ENCODE measurements at regions not wholly inside any gene's neighbourhood (a gene's known extent, or its start where the extent isn't known, plus 50 kb on each side); places are given as distances from the start of the nearest gene placed in this dataset.

DNA sequence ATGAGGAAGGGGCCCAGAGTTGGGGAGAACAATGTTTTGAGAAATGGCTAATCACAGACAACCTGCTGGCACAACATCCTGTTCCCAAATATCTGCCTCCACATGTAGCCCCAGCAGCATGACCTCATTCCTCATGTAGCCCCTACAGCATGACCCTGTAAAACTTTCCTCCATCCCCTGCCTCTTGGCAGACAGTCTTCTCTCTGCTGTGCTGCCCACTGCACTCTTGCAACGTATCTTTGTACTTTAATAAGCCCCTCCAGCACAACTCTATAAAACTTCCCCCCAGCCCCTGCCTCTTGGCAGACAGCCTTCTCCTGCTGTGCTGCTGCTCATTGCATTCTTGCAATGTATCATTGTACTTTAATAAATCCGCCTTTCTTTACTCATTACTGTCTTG is 278.8 kb downstream of the HDGFL1 start:
- Mint-ChIP-seq H3K4me1 (no peaks in the 10 kb centered on the region), H3K36me3 (peaks cover 0 to 2% (median 0%) of the 10 kb centered on the region in 3 donors), H3K27me3 (ENCODE audit: low read depth in 3 of 3) (no peaks in the 10 kb centered on the region), H3K9me3 (peaks cover 2 to 12% (median 4%) of the 10 kb centered on the region in 6 donors), H3K4me3 (no peak overlapping the region), H3K27ac (no peak overlapping the region)
- DNase-seq: no peak

DNA sequence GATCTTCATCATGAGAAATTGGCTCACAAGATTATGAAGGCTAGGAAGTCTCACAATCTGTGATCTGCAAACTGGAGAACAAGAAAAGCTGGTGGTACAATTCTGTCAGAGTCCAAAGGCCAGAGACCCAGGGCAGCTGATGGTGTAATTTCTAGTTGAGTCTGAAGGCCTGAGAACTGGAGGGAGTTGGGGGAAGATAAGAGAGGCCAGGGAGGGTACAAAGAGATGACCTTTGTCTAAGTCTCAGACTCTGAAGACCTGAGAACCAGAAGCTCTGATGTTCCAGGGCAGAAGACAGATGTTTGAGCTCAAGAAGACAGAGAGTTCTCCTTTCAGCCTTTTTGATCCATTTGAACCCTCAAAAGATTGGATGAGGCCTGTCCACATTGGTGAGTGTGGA is 280.6 kb downstream of the HDGFL1 start:
- Mint-ChIP-seq H3K9me3 (peaks cover 2 to 11% (median 4%) of the 10 kb centered on the region in 6 donors), H3K27me3 (ENCODE audit: low read depth in 3 of 3) (no peaks in the 10 kb centered on the region), H3K4me1 (no peaks in the 10 kb centered on the region), H3K27ac (no peak overlapping the region), H3K4me3 (no peak overlapping the region), H3K36me3 (peaks cover 0 to 2% (median 0%) of the 10 kb centered on the region in 3 donors)
- DNase-seq: no peak

DNA sequence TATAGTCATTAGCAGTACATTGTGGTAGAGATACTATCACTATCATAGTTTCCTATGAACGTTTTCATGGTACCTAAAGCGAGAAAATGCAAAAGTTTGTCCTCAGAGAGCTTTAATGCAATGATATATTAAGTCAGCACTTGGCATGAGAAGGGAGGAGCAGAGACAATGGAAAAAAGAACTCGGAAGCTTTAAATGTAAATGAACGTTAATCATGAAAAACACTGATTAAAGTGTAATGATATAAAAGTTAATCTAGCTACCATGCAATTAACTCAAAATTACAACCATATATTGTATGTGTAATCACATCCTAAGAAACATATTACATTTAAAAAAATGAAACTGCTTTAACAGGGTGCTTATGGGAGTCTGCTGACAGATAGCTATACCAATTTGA is 282.7 kb downstream of the HDGFL1 start:
- no peak overlapping the region for H3K27ac Mint-ChIP-seq
- H3K4me1 Mint-ChIP-seq: no peaks in the 10 kb centered on the region
- no peak for DNase-seq
- H3K4me3 Mint-ChIP-seq: no peak overlapping the region
- H3K9me3 Mint-ChIP-seq: peaks cover 2 to 11% (median 5%) of the 10 kb centered on the region in 6 donors
- H3K27me3 Mint-ChIP-seq (ENCODE audit: low read depth in 3 of 3): no peaks in the 10 kb centered on the region
- peaks cover 0 to 2% (median 0%) of the 10 kb centered on the region in 3 donors for H3K36me3 Mint-ChIP-seq

DNA sequence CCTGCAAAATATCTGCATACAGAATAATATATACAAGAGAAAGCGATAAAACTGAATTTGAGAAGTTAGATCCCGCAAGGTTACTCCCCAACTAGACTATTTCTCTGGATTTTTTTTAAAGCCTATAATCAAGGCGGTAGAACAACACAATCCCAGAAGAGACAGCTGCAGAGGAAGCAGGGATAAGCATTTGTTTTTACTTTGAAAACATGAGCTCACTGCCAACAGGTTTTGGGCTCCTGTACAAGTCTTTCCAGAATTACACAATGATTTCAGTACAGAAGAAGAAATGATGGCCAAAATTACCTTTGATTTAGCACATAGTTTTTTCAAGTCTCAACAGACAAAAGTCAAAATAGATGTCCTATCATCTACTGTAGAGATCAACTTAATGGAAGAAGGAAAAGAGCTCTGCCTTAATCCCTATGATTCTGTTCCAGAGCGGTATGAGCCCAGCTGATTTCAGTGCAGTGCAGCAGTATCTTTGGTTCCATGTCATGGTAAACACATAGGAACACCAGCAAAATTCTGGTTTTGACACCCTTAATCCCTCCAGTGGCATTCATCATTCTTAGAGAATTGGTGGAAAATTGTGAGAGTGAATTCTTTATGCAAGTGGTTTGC is 304.3 kb downstream of the HDGFL1 start:
- Mint-ChIP-seq H3K27ac (no peak overlapping the region), H3K36me3 (no peaks in the 10 kb centered on the region), H3K9me3 (peaks cover 0 to 33% (median 10%) of the 10 kb centered on the region in 6 donors), H3K4me3 (no peak overlapping the region), H3K4me1 (no peaks in the 10 kb centered on the region), H3K27me3 (ENCODE audit: low read depth in 3 of 3) (no peaks in the 10 kb centered on the region)
- DNase-seq: no peak

DNA sequence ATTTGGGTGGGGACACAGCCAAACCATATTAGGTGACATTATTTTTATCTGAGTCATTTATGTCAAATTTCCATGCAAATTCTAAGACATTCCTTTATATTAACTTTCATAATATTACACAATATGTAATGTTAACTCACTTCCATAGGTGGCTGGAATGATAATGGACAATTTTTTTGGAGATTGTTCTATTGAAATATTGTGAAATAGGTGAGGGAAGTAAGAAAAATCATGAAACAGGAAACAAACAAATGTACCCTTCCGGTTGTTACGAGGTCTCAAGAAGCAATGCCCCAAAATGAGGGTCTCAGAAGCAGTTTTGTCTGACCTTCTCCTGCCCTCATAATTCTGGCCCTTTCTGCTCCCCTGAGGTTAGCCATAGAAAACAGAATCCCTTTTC is 306.5 kb downstream of the HDGFL1 start:
- no peaks in the 10 kb centered on the region for H3K4me1 Mint-ChIP-seq
- H3K9me3 Mint-ChIP-seq: peaks cover 0 to 25% (median 5%) of the 10 kb centered on the region in 6 donors
- no peaks in the 10 kb centered on the region for H3K27me3 Mint-ChIP-seq (ENCODE audit: low read depth in 3 of 3)
- H3K36me3 Mint-ChIP-seq: no peaks in the 10 kb centered on the region
- no peak for DNase-seq
- H3K27ac Mint-ChIP-seq: no peak overlapping the region
- no peak overlapping the region for H3K4me3 Mint-ChIP-seq

DNA sequence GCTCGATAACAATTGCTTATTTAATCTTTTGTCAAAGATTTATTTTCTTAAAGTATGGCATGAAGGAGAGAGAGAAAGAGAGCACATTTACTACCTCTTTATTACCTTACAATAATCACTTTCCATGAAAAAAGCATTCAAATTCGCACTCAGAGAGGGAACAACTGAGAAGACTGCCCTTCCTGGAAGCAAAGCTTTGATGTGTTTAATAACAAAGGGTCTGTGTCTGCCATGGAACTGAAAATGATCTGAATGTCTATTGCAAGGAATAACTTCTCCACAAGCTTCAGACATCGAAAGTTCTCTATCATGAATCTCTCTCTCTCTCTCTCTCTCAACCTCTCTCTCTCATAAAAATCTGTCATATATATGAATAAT is 308.9 kb downstream of the HDGFL1 start:
- Mint-ChIP-seq H3K36me3 (no peaks in the 10 kb centered on the region), H3K27ac (no peak overlapping the region), H3K4me3 (no peak overlapping the region), H3K4me1 (peaks cover 3 to 8% of the 10 kb centered on the region in 2 donors), H3K27me3 (ENCODE audit: low read depth in 3 of 3) (no peaks in the 10 kb centered on the region), H3K9me3 (peaks cover 0 to 25% (median 5%) of the 10 kb centered on the region in 6 donors)
- no peak for DNase-seq

DNA sequence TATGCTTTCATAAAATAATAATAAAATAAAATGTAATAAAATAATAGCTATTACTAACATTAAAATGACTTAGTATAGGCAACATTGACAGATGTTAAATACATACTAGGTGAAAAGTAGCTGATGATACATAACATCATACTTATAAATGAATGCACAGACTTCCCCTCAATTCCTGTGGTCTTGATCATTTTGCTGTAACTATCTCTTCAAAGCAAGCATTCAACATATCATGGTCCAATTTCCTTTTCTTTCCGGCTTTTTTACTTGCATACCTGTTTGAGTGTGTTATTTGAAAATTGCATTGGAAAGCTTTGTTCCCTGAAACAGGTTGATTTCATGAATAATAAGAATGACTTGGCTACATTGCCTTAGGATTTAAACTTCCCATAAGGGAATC is 309.3 kb downstream of the HDGFL1 start:
- no peak for DNase-seq
- no peaks in the 10 kb centered on the region for H3K36me3 Mint-ChIP-seq
- H3K4me1 Mint-ChIP-seq: peaks cover 3 to 8% of the 10 kb centered on the region in 2 donors
- H3K4me3 Mint-ChIP-seq: no peak overlapping the region
- H3K9me3 Mint-ChIP-seq: peaks cover 0 to 24% (median 5%) of the 10 kb centered on the region in 6 donors
- H3K27ac Mint-ChIP-seq: no peak overlapping the region
- H3K27me3 Mint-ChIP-seq (ENCODE audit: low read depth in 3 of 3): peaks cover 0 to under 1% (median 0%) of the 10 kb centered on the region in 3 donors

DNA sequence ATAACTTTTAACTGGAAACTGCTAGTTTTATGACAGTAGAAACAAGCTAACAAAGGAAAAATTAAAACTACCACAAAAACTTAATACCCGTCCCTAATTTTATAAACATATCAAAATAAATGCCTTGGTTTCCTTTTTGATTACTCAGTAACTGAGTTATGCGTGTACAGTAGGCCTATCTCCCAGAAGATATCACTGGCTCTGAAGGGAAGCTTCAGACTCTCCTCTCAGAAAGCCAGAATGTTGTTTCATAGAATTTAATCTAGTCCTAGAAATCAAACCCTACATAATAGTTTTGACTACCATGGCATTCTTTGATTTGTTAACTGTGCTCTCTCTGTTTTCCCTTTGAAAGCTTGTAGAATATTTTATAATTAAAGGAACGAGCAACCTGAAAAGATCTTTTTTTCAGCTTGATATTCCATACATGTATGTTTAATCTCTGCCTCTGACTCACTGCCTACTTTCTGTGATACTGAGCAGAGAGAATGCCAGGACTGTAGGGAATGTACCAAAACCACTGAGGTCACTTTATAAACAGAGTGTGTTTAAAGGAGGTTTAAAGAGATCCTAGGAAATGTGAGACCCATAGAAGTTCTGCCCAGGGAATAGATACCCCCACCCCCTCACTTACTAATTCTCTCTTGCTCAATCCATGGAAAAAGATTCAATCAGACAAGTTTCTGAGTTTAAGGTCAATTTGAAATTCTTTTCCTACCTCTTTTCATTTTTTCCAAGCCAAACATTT is 311.5 kb downstream of the HDGFL1 start:
- H3K36me3 Mint-ChIP-seq: no peaks in the 10 kb centered on the region
- peaks cover 3 to 8% of the 10 kb centered on the region in 2 donors for H3K4me1 Mint-ChIP-seq
- H3K9me3 Mint-ChIP-seq: peaks cover 0 to 21% (median 6%) of the 10 kb centered on the region in 6 donors
- no peak for DNase-seq
- H3K4me3 Mint-ChIP-seq: no peak overlapping the region
- H3K27me3 Mint-ChIP-seq (ENCODE audit: low read depth in 3 of 3): peaks cover 0 to 3% (median 2%) of the 10 kb centered on the region in 3 donors
- no peak overlapping the region for H3K27ac Mint-ChIP-seq

DNA sequence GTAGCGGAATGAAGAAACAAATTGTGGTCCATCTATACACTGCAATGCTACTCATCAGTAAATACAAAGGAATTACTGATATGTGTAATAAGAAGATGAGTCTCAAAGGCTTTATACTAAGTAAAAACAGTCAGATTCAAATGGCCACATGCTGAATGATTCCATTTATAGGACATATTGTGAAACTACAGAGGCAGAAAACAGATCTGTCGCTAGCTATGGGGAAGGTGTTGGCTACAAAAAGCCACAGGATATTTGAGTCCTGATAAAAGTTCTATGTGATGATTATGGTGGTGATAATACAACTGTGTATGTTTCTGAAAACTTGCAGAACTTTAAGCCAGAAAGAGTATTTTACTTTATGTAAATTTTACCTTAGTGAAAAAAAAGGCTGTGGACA is 313.2 kb downstream of the HDGFL1 start:
- H3K9me3 Mint-ChIP-seq: peaks cover 0 to 18% (median 2%) of the 10 kb centered on the region in 6 donors
- H3K27me3 Mint-ChIP-seq (ENCODE audit: low read depth in 3 of 3): peaks cover 0 to 3% (median 2%) of the 10 kb centered on the region in 3 donors

DNA sequence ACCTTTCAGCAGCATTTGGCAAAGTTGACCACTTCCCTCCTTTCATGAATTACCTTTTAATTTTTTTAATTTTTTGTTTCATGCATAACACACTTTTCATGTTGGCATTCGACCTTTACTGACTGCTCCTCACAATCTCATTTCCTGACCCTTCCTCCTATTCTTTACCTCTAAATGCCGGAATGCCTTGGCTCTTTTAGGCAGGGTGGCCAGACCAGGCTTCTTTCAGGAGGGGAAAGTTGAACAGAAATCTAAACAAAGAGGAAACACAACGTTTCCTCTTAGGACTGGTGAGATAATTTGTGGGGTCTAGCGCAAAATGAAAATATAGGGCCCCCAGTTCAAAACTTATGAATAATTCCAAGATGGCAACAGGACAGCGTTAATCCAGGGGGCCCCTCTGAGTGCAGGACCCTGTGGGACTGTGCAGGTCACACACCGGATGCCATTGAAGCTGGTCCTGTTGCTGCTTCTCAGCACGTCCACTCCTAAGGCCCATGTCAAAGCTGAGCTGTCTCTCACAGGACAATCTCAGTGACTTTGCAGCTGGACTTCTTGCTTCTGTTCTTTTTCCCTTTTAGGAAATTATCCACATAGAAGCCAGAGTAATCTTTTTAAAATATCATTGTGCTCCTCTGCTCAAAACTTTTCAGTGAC is 313.8 kb downstream of the HDGFL1 start:
- peaks cover 0 to 3% (median 2%) of the 10 kb centered on the region in 3 donors for H3K27me3 Mint-ChIP-seq (ENCODE audit: low read depth in 3 of 3)
- no peak for DNase-seq
- H3K36me3 Mint-ChIP-seq: no peaks in the 10 kb centered on the region
- no peak overlapping the region for H3K27ac Mint-ChIP-seq
- peaks cover 0 to 18% (median 2%) of the 10 kb centered on the region in 6 donors for H3K9me3 Mint-ChIP-seq
- no peak overlapping the region for H3K4me3 Mint-ChIP-seq
- H3K4me1 Mint-ChIP-seq: peaks cover 3 to 8% of the 10 kb centered on the region in 2 donors

More for the DNA sequence above, 313.2 kb downstream of the HDGFL1 start:
- no peak for DNase-seq
- Mint-ChIP-seq H3K4me1 (peaks cover 3 to 8% of the 10 kb centered on the region in 2 donors), H3K27ac (no peak overlapping the region), H3K4me3 (no peak overlapping the region), H3K36me3 (no peaks in the 10 kb centered on the region)

DNA sequence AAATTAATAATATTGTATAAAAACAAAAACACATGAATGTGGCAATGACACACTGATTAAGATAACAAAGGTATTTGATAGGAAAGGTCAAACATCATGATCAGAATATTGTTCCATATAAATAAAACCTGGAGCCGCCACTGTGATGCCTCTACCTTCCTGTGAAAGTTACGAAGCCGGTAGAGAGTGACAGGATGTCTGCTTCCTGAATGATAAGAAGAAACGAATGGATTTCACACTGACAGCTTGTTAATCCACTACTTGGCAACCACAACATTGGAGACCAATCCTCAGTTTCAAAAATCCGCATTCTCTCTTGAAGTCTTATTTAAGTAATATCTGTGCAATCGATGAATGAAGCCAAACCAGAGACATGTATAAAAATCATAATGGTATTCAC is 315.1 kb downstream of the HDGFL1 start:
- DNase-seq: no peak
- Mint-ChIP-seq H3K9me3 (peaks cover 0 to 18% (median 2%) of the 10 kb centered on the region in 6 donors), H3K27me3 (ENCODE audit: low read depth in 3 of 3) (peaks cover 0 to 3% (median 2%) of the 10 kb centered on the region in 3 donors), H3K4me1 (peaks cover 3 to 8% of the 10 kb centered on the region in 2 donors), H3K4me3 (no peak overlapping the region), H3K27ac (no peak overlapping the region), H3K36me3 (no peaks in the 10 kb centered on the region)

DNA sequence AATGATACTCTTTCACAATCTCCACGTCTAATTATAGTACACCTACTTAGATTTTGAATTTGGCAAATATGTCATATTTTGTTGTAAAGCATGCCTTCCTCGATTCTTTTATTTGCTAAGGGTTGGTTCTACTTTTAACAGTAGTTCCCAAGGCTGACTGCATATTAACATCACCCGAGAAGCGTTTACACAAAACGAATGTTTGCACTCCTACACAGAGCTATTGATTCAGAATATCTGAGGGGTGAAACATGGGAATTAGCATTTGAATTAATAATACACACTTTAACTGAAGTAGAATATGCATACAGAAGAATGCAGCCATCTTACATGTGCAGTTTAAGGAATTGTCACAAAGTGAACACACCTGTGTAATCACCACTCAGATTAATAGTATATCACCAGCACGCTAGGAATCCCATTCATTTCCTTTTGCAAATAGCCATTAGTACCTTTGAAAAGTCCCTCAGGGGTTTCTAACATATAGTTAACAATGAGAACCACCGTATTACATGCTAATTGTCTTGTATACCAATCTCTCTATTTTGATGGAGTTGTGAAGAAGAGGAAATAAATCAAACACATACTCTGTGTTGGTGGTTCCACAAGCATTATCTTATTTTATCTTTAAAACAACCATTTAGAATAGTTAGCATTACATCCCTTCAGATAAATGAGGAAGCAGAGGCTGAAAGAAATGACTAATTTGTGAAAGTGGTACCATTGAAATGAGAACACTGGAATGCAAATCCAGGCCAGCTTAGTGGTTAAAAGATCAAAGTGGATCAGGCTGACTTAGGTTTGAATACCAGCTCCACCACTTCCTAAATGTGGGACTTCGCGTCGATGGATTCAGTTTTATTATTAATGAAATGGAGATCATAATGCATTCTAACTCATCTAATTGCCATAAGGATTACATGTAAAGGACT is 317.6 kb downstream of the HDGFL1 start:
- DNase-seq: no peak
- Mint-ChIP-seq H3K4me3 (no peak overlapping the region), H3K27me3 (ENCODE audit: low read depth in 3 of 3) (peaks cover 0 to 3% (median 2%) of the 10 kb centered on the region in 3 donors), H3K4me1 (peaks cover 3 to 8% of the 10 kb centered on the region in 2 donors), H3K27ac (no peak overlapping the region), H3K36me3 (no peaks in the 10 kb centered on the region), H3K9me3 (peaks cover 0 to 18% (median 4%) of the 10 kb centered on the region in 6 donors)

DNA sequence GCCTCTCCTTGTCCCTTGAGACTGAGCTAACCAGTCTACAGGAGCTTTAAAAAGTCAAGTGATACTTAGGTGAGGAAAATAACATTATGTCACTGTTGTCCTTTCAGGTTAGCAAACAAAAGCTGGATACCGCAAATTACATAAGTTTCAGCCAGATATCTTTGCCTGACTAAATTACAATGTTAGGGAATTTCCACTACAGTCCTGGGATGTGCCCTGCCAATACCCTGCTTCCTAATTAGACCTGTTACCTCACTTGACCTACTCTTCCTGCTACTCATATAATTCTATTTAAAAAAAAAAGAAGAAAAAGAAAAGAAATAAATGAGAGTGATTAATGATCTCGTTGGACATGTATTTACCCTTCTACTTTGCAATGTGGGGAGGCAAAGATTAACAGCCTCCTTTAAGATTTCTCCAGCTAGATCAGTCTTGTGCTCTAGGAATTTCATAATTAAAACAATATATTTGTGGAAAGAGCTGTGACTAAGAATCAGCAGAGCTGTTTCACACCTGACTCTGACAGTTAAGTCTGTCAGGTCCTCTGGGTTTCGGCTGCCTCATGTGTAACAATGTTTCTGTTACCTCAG is 318.9 kb downstream of the HDGFL1 start:
- no peak overlapping the region for H3K4me3 Mint-ChIP-seq
- no peaks in the 10 kb centered on the region for H3K36me3 Mint-ChIP-seq
- peaks cover 0 to 3% (median 2%) of the 10 kb centered on the region in 3 donors for H3K27me3 Mint-ChIP-seq (ENCODE audit: low read depth in 3 of 3)
- peaks cover 0 to 13% (median 4%) of the 10 kb centered on the region in 6 donors for H3K9me3 Mint-ChIP-seq
- no peak overlapping the region for H3K27ac Mint-ChIP-seq
- no peaks in the 10 kb centered on the region for H3K4me1 Mint-ChIP-seq
- no peak for DNase-seq

Data from immature natural killer cell (primary cell).